H1 (cell line): ENCODE measurements at regions not wholly inside any gene's neighbourhood (a gene's known extent, or its start where the extent isn't known, plus 50 kb on each side); places are given as distances from the start of the nearest gene placed in this dataset.

Source experiments
- CTCF ChIA-PET: fragments of 300-600 bp; sonication (Branson Sonifier 250); formaldehyde crosslinking; loops from one replicate; lab custom pipeline; 2021; ENCODE audit not compliant: partially characterized antibody; lab: Charles Lee
- POLR2A ChIA-PET: fragments of 300-600 bp; sonication (Branson Sonifier 250); formaldehyde crosslinking; loops from one replicate; lab custom pipeline; 2021; ENCODE audit warnings: inconsistent platforms; ENCODE audit not compliant: partially characterized antibody; lab: Charles Lee
- DNase-seq, 2 experiments: peaks; one replicate each; pipeline versions ENCODE4 v3.0.0 to v3.0.0-alpha.2; 2010 to 2022; ENCODE audit warnings: low spot score in 2 of 2, low read depth in 1 of 2, mixed read lengths in 1 of 2
- FAIRE-seq: peaks from 2 replicates; lab custom pipeline; 2011; peaks lifted over from hg19 to GRCh38; lab: Jason Lieb, UNC
- H2AFZ ChIP-seq: 2 replicates; pipeline ENCODE4 v1.8.1; 2012; ENCODE audit warnings: low read length, inconsistent platforms
- H2AK5ac ChIP-seq: 2 replicates; pipeline ENCODE4 v1.6.1; 2013; ENCODE audit warnings: low read depth, low read length
- H2BK120ac ChIP-seq: replicated peaks from 2 replicates; pipeline ENCODE3; 2013; ENCODE audit warnings: low read depth, low read length, inconsistent platforms
- H2BK12ac ChIP-seq: 2 replicates; pipeline ENCODE4 v1.6.1; 2013; ENCODE audit warnings: low read depth, low read length
- H2BK15ac ChIP-seq: 2 replicates; pipeline ENCODE4 v1.6.1; 2013; ENCODE audit warnings: low read length
- H2BK20ac ChIP-seq: 2 replicates; pipeline ENCODE4 v1.6.1; 2013; ENCODE audit warnings: low read length
- H2BK5ac ChIP-seq: 2 replicates; pipeline ENCODE4 v1.6.1; 2013; ENCODE audit warnings: low read depth, low read length
- H3K14ac ChIP-seq: 2 replicates; pipeline ENCODE4 v1.6.1; 2013; ENCODE audit warnings: inconsistent platforms; ENCODE audit not compliant: insufficient read length
- H3K18ac ChIP-seq: 2 replicates; pipeline ENCODE4 v1.6.1; 2013; ENCODE audit warnings: low read length; ENCODE audit errors: extremely low read depth
- H3K23ac ChIP-seq: 2 replicates; pipeline ENCODE4 v1.6.1; 2013; ENCODE audit warnings: inconsistent platforms; ENCODE audit not compliant: insufficient read length
- H3K23me2 ChIP-seq: 2 replicates; pipeline ENCODE4 v1.6.1; 2013; ENCODE audit warnings: low read depth, low read length
- H3K27ac ChIP-seq: 2 replicates; pipeline ENCODE4 v1.6.1; 2011; ENCODE audit warnings: low read depth, low read length, inconsistent platforms
- H3K27me3 ChIP-seq, 4 experiments: replicated peaks in 1 of 4; 1 replicate in 1 of 4; 2 replicates in 3 of 4; pipeline versions ENCODE4 v1.6.1 to v1.8.1; 2011 to 2013; ENCODE audit warnings: low read length in 3 of 4, mild to moderate bottlenecking in 3 of 4, inconsistent platforms in 2 of 4, mixed read lengths in 2 of 4, moderate library complexity in 1 of 4; ENCODE audit not compliant: control insufficient read depth in 3 of 4, insufficient read depth in 3 of 4; ENCODE audit errors: extremely low read depth in 1 of 4
- H3K36me3 ChIP-seq, 4 experiments: 2 replicates each; pipeline versions ENCODE4 v1.6.1 to v1.8.1; 2011 to 2013; ENCODE audit warnings: mild to moderate bottlenecking in 4 of 4, low read length in 3 of 4, moderate library complexity in 2 of 4, control low read depth in 1 of 4, inconsistent platforms in 1 of 4; ENCODE audit not compliant: insufficient read depth in 4 of 4, control insufficient read depth in 2 of 4
- H3K4ac ChIP-seq: replicated peaks from 2 replicates; pipeline ENCODE3; 2013; ENCODE audit warnings: low read length, low read depth, mixed read lengths, inconsistent platforms; ENCODE audit not compliant: insufficient read length
- H3K4me1 ChIP-seq, 4 experiments: replicated peaks in 1 of 4; 1 replicate in 1 of 4; 2 replicates in 3 of 4; pipeline versions ENCODE4 v1.6.1 to v1.8.1; 2011 to 2013; ENCODE audit warnings: low read length in 3 of 4, inconsistent platforms in 2 of 4, mixed read lengths in 1 of 4; ENCODE audit not compliant: insufficient read depth in 4 of 4, control insufficient read depth in 3 of 4
- H3K4me2 ChIP-seq, 2 experiments: 2 replicates each; pipeline versions ENCODE4 v1.6.1 to v1.8.1; 2011 to 2013; ENCODE audit warnings: low read depth in 2 of 2, low read length in 2 of 2, control low read depth in 1 of 2, inconsistent platforms in 1 of 2, mild to moderate bottlenecking in 1 of 2; ENCODE audit not compliant: insufficient read depth in 1 of 2
- H3K4me3 ChIP-seq, 4 experiments: fragments of 200-600, 300-600 bp in 1 of 4; sonication (generic), shearing (Covaris generic), sonication (Bioruptor Twin) in 1 of 4; 2 replicates each; pipeline versions ENCODE4 v1.5.1 to v1.8.1; 2011 to 2016; ENCODE audit warnings: low read length in 4 of 4, low read depth in 3 of 4, control low read depth in 2 of 4, inconsistent platforms in 2 of 4, mild to moderate bottlenecking in 2 of 4, mixed read lengths in 1 of 4, moderate library complexity in 1 of 4; ENCODE audit not compliant: insufficient read depth in 2 of 4; ENCODE audit errors: extremely low read depth in 1 of 4
- H3K56ac ChIP-seq: replicated peaks from 2 replicates; pipeline ENCODE3; 2013; ENCODE audit warnings: low read depth, mild to moderate bottlenecking, mixed read lengths, low read length, inconsistent platforms; ENCODE audit not compliant: insufficient read length
- H3K79me1 ChIP-seq: 2 replicates; pipeline ENCODE4 v1.6.1; 2013; ENCODE audit warnings: low read depth, low read length, control low read depth
- H3K79me2 ChIP-seq, 2 experiments: 2 replicates each; pipeline versions ENCODE4 v1.6.1 to v1.8.1; 2012 to 2013; ENCODE audit warnings: low read length in 2 of 2, mild to moderate bottlenecking in 2 of 2, inconsistent platforms in 1 of 2; ENCODE audit not compliant: insufficient read depth in 2 of 2, control insufficient read depth in 1 of 2
- H3K9ac ChIP-seq, 4 experiments: replicated peaks in 1 of 4; 1 replicate in 1 of 4; 2 replicates in 3 of 4; pipeline versions ENCODE4 v1.6.1 to v1.8.1; 2011 to 2013; ENCODE audit warnings: low read depth in 3 of 4, low read length in 3 of 4, control low read depth in 2 of 4, mild to moderate bottlenecking in 2 of 4, moderate library complexity in 2 of 4, inconsistent platforms in 1 of 4; ENCODE audit errors: extremely low read depth in 1 of 4
- H3K9me3 ChIP-seq, 2 experiments: 2 replicates each; pipeline versions ENCODE4 v1.6.1 to v1.8.1; 2012 to 2013; ENCODE audit warnings: mild to moderate bottlenecking in 2 of 2, moderate library complexity in 2 of 2, control low read depth in 1 of 2, inconsistent platforms in 1 of 2, low read depth in 1 of 2, low read length in 1 of 2, mixed read lengths in 1 of 2; ENCODE audit not compliant: insufficient read depth in 2 of 2
- H4K20me1 ChIP-seq, 2 experiments: replicated peaks in 1 of 2; 2 replicates each; pipeline versions ENCODE3 to v1.8.1; 2011 to 2013; ENCODE audit warnings: inconsistent platforms in 2 of 2, low read length in 2 of 2, mild to moderate bottlenecking in 1 of 2; ENCODE audit not compliant: insufficient read depth in 2 of 2, control insufficient read depth in 1 of 2
- H4K5ac ChIP-seq: 2 replicates; pipeline ENCODE4 v1.6.1; 2013; ENCODE audit warnings: low read length, low read depth, mixed read lengths, inconsistent platforms; ENCODE audit not compliant: insufficient read length
- H4K8ac ChIP-seq: 2 replicates; pipeline ENCODE4 v1.8.0; 2013; ENCODE audit warnings: mild to moderate bottlenecking, moderate library complexity, low read length, inconsistent platforms; ENCODE audit not compliant: insufficient read depth; ENCODE audit errors: extremely low read depth
- H4K91ac ChIP-seq: replicated peaks from 2 replicates; pipeline ENCODE3; 2013; ENCODE audit warnings: low read length, mixed read lengths, inconsistent platforms; ENCODE audit not compliant: insufficient read length
- BRCA1 ChIP-seq: IDR thresholded peaks from 2 replicates; pipeline ENCODE4 v1.6.1; 2012; ENCODE audit warnings: low read depth, low read length, improper control_type of control experiment
- SIN3A ChIP-seq, 2 experiments: IDR thresholded peaks in 1 of 2; conservative IDR thresholded peaks in 1 of 2; 2 replicates each; pipeline ENCODE4 v1.6.1; 2011 to 2012; ENCODE audit warnings: low read length in 2 of 2, improper control_type of control experiment in 1 of 2, low read depth in 1 of 2, mild to moderate bottlenecking in 1 of 2
- SIX5 ChIP-seq: IDR thresholded peaks from 2 replicates; pipeline ENCODE4 v1.6.1; 2011; ENCODE audit warnings: mild to moderate bottlenecking, low read depth, low read length

GRCh38 chr2:128745946-128746345, 427.3 kb upstream of the HS6ST1 start:
- Histone ChIP-seq H3K79me2 (no peaks in the 10 kb centered on the region), H3K14ac (no peak overlapping the region), H2BK5ac (no peak overlapping the region), H3K36me3 (no peaks in the 10 kb centered on the region), H3K18ac (no peak overlapping the region), H4K5ac (no peak overlapping the region), H4K8ac (no peak overlapping the region), H4K91ac (no peak overlapping the region), H3K4me3 (no peak overlapping the region), H3K27me3 (no peaks in the 10 kb centered on the region), H3K9ac (no peak overlapping the region), H2BK12ac (no peak overlapping the region), H2BK20ac (no peak overlapping the region), H2BK120ac (no peak overlapping the region), H3K4ac (no peak overlapping the region), H3K9me3 (no peaks in the 10 kb centered on the region), H2AFZ (no peak overlapping the region), H3K23ac (no peak overlapping the region), H3K4me2 (no peak overlapping the region), H3K4me1 (0 out of 7 replicates have a peak, but pooled peaks cover 0 to 2% (median 0%) of the 10 kb centered on the region in 4 experiments), H3K27ac (no peak overlapping the region), H4K20me1 (no peaks in the 10 kb centered on the region), H3K56ac (no peak overlapping the region), H2BK15ac (no peak overlapping the region), H2AK5ac (no peak overlapping the region), H3K79me1 (no peaks in the 10 kb centered on the region), H3K23me2 (no peaks in the 10 kb centered on the region)
- DNase-seq = no peak
- TF ChIP-seq SIN3A (conservative IDR thresholded peaks at IDR 0.05 in 1 of 2, IDR thresholded peaks at IDR 0.05 in 1 of 2; ENCODE audit: low read depth in 1 of 2, low read length in 2 of 2) (no peak), SIX5 (no peak), BRCA1 (no peak)
- no peak for FAIRE-seq
- ChIA-PET POLR2A (no interaction called here), CTCF (interaction anchor here (1.2 to 2.5 kb wide), 3 partner anchors 9 to 15 kb away, joined by 5 to 10 read pairs (median 10); no protein-coding TSS in a partner anchor)
